ENCODE measurements at regions not wholly inside any gene's neighbourhood (a gene's known extent, or its start where the extent isn't known, plus 50 kb on each side); places are given as distances from the start of the nearest gene placed in this dataset.
"Not testable (repeated sequence)": the region's sequence is repeated elsewhere in the genome, so short reads cannot be mapped to it uniquely, and the experiment has no call there.

DNA sequence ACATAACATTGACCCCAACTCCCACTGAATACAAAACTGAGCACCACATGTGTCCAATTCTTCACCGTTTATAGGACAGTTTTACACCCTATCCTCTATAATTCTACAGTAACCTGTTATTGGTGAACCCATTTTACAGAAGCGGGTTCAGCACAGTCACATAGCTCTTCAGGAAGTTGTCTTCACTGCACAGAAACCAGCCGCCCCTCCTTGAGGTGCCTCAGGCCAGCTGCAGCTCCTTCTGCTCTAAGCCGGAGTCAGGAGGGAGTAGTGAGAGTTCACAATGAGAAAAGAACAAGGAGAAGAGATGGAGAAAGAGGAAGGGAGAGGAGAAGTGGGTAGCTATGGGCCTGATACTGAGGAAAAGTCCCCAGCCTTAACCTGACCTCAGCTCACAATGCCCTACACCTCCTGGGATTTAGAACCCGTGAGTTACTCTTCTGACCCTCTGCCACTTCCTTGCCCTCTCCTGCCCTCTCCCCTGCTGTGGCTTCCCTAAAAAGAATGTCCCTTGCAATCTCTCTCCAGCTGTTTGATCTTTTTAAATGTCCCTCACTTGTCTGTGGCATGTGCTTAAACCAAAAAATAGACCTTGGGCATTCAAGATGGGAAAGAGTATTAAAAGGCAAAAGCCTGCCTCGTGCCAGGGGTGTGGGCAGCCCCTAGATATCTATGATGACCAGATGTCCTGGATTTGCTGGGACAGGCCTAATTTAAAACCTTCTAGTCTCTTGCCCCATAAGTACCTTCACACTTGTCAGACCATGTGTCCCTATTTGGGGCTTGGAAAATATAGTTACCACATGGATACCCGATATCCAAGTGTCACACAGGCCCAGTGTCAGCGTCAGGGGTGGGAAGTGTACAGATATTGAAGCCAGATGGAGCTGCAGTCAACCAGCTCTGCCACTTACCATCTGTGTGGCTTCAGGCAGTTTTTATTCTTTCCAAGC, 71.3 kb upstream of the HES1 start (continued):
- TF ChIP-seq CREB1 (CRISPR knock-in tag; IDR thresholded peaks at IDR 0.05; ENCODE audit: low read depth) (no peak), EZH2phosphoT487 (IDR thresholded peaks at IDR 0.05; ENCODE audit: unreplicated experiment) (no peak), NANOG (IDR thresholded peaks at IDR 0.05; ENCODE audit: borderline replicate concordance) (no peak), POLR2AphosphoS5 (IDR thresholded peaks at IDR 0.05; ENCODE audit: low read depth) (no peak), CTCF (conservative IDR thresholded peaks at IDR 0.05; ENCODE audit: low read depth in 2 of 2) (no peak), JUNB (IDR thresholded peaks at IDR 0.05; ENCODE audit: unreplicated experiment) (no peak), ZNF331 (CRISPR knock-in tag; IDR thresholded peaks at IDR 0.05; ENCODE audit: low read depth) (no peak), EZH2 (IDR thresholded peaks at IDR 0.05; ENCODE audit: low read depth, unreplicated experiment) (no peak)
- TF ChIP-seq, protein P1, sequence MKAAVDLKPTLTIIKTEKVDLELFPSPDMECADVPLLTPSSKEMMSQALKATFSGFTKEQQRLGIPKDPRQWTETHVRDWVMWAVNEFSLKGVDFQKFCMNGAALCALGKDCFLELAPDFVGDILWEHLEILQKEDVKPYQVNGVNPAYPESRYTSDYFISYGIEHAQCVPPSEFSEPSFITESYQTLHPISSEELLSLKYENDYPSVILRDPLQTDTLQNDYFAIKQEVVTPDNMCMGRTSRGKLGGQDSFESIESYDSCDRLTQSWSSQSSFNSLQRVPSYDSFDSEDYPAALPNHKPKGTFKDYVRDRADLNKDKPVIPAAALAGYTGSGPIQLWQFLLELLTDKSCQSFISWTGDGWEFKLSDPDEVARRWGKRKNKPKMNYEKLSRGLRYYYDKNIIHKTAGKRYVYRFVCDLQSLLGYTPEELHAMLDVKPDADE (IDR thresholded peaks at IDR 0.05): no peak
- TF ChIP-seq, protein P2, sequence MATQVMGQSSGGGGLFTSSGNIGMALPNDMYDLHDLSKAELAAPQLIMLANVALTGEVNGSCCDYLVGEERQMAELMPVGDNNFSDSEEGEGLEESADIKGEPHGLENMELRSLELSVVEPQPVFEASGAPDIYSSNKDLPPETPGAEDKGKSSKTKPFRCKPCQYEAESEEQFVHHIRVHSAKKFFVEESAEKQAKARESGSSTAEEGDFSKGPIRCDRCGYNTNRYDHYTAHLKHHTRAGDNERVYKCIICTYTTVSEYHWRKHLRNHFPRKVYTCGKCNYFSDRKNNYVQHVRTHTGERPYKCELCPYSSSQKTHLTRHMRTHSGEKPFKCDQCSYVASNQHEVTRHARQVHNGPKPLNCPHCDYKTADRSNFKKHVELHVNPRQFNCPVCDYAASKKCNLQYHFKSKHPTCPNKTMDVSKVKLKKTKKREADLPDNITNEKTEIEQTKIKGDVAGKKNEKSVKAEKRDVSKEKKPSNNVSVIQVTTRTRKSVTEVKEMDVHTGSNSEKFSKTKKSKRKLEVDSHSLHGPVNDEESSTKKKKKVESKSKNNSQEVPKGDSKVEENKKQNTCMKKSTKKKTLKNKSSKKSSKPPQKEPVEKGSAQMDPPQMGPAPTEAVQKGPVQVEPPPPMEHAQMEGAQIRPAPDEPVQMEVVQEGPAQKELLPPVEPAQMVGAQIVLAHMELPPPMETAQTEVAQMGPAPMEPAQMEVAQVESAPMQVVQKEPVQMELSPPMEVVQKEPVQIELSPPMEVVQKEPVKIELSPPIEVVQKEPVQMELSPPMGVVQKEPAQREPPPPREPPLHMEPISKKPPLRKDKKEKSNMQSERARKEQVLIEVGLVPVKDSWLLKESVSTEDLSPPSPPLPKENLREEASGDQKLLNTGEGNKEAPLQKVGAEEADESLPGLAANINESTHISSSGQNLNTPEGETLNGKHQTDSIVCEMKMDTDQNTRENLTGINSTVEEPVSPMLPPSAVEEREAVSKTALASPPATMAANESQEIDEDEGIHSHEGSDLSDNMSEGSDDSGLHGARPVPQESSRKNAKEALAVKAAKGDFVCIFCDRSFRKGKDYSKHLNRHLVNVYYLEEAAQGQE (IDR thresholded peaks at IDR 0.05; ENCODE audit: unreplicated experiment): no peak

- not testable (repeated sequence) for H3K4me2 ChIP-seq; H3K4me3 Mint-ChIP-seq; H4K20me1 ChIP-seq (replicated peaks; ENCODE audit: insufficient read depth); H3K36me3 ChIP-seq (ENCODE audit: insufficient read depth); H3F3A ChIP-seq (replicated peaks; ENCODE audit: low read depth); H2AFZ ChIP-seq; H3K27ac Mint-ChIP-seq; ATAC-seq; DNase-seq (ENCODE audit: low spot score); H3K79me2 ChIP-seq (replicated peaks; ENCODE audit: insufficient read depth); H3K4me1 Mint-ChIP-seq; H3K27ac ChIP-seq (ENCODE audit: low read depth); H3K4me1 ChIP-seq (ENCODE audit: insufficient read depth); H3K9me2 ChIP-seq (ENCODE audit: insufficient read depth); H3K4me3 ChIP-seq
- peaks cover 24% of the 10 kb centered on the region for H3K9me3 Mint-ChIP-seq
- peaks cover 35% of the 10 kb centered on the region for H3K27me3 ChIP-seq (ENCODE audit: insufficient read depth)
- H3K36me3 Mint-ChIP-seq (ENCODE audit: low read depth): peaks cover 16% of the 10 kb centered on the region; the same call in 1 of the 3 replicates
- H3K27me3 Mint-ChIP-seq (ENCODE audit: insufficient read depth, low read depth, poor library complexity): peaks cover 28% of the 10 kb centered on the region
Observed at GRCh38 chr3:194067327-194067726, 68.6 kb upstream of the HES1 start.
